BJ (cell line): ENCODE measurements at regions not wholly inside any gene's neighbourhood (a gene's known extent, or its start where the extent isn't known, plus 50 kb on each side); places are given as distances from the start of the nearest gene placed in this dataset.
"Not testable (repeated sequence)": the region's sequence is repeated elsewhere in the genome, so short reads cannot be mapped to it uniquely, and the experiment has no call there.

Experiments used
- CTCF ChIA-PET: fragments of 350-600 bp; formaldehyde crosslinking; extraction: SDS; loops from one replicate; lab custom pipeline; 2021; ENCODE audit warnings: antibody characterized with exemption, inconsistent platforms; lab: Yijun Ruan, JAX
- POLR2A ChIA-PET: fragments of 300-600 bp; sonication (Branson Sonifier 250); formaldehyde crosslinking; extraction: SDS; loops from one replicate; lab custom pipeline; 2021; ENCODE audit warnings: antibody characterized with exemption; lab: Charles Lee
- DNase-seq: peaks from one replicate; pipeline ENCODE4 v3.0.0-alpha.2; 2011; ENCODE audit warnings: low read depth
- H3K27me3 ChIP-seq: 2 replicates; pipeline ENCODE4 v1.6.0; 2011; ENCODE audit warnings: low read length; ENCODE audit not compliant: control insufficient read depth, insufficient read depth
- H3K36me3 ChIP-seq: 2 replicates; pipeline ENCODE4 v1.5.1; 2011; ENCODE audit warnings: low read length; ENCODE audit not compliant: control insufficient read depth, insufficient read depth
- H3K4me3 ChIP-seq: 2 replicates; pipeline ENCODE4 v1.5.1; 2011; ENCODE audit warnings: low read depth, mild to moderate bottlenecking, control low read depth, low read length
- TF ChIP-seq, protein P1 (sequence below): IDR thresholded peaks from 2 replicates; pipeline ENCODE4 v1.5.1; 2011; ENCODE audit warnings: low read depth, mild to moderate bottlenecking, control low read depth, inconsistent platforms, low read length, moderate library complexity; ENCODE audit not compliant: insufficient read depth

DNA sequence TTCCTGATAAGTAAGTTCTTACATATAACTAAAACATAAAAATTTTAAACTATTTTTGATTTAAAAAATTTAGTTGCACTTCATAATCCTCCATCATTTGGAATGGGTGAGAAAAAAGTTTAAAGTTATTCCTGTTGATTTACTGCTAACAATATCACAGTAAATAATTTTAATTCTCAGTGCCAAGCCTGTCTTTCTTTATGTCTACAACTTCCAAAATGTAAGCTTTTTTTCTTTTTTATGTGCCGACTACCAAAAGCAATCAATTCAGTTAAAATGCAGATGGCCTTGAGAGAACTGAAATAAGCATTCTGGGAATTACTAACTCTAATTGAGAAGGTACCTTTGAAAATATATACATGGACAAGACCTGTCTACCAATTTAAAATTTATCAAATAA, 1224.3 kb upstream of the B3GALT2 start:
- DNase-seq = no peak
- TF ChIP-seq, protein P1, sequence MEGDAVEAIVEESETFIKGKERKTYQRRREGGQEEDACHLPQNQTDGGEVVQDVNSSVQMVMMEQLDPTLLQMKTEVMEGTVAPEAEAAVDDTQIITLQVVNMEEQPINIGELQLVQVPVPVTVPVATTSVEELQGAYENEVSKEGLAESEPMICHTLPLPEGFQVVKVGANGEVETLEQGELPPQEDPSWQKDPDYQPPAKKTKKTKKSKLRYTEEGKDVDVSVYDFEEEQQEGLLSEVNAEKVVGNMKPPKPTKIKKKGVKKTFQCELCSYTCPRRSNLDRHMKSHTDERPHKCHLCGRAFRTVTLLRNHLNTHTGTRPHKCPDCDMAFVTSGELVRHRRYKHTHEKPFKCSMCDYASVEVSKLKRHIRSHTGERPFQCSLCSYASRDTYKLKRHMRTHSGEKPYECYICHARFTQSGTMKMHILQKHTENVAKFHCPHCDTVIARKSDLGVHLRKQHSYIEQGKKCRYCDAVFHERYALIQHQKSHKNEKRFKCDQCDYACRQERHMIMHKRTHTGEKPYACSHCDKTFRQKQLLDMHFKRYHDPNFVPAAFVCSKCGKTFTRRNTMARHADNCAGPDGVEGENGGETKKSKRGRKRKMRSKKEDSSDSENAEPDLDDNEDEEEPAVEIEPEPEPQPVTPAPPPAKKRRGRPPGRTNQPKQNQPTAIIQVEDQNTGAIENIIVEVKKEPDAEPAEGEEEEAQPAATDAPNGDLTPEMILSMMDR = no peak
- Histone ChIP-seq H3K4me3 (no peak overlapping the region), H3K27me3 (no peaks in the 10 kb centered on the region), H3K36me3 (no peaks in the 10 kb centered on the region)
- POLR2A ChIA-PET = no interaction called here
- CTCF ChIA-PET = interaction anchor here (1.3 kb wide), 1 partner anchor 11 kb away, joined by 3 read pairs; no protein-coding TSS in a partner anchor

DNA sequence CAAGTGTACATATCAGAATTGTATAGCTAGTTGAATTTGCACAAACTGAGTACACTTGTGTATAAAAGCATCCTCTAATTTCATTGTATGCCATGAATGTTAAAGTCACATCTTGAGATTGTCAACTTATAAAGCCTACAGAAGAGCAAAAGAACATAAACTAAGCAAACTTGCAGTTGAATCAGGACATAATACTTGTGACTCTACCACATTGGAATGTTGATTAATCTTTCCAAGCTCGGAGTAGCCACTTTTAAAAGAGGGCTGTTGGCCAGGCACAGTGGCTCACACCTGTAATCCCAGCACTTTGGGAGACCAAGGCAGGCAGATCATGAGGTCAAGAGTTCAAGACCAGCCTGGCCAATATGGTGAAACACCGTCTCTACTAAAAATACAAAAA, 1220.8 kb upstream of the B3GALT2 start:
- H3K36me3 ChIP-seq, CTCF ChIA-PET, POLR2A ChIA-PET, H3K4me3 ChIP-seq, H3K27me3 ChIP-seq: not testable (repeated sequence)
- DNase-seq = peak; percentile 16

DNA sequence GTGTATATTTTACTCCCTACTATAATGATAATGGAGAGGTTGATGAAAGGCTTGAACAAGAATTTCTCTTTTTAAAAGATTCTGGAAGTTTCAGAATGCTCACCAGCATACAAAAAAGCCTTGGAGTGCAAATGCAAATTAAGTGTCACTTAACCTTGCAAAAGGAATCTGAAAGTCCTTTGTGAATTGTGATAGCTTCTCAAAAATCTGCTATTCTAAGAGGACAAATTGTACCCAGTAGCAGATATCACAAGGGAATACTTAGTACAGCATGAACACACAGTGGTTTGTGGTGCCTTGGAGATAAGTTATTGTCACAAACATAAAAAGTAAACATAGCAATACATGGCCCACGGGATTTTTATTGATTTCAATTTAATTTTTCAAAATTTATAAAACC, 1208.3 kb upstream of the B3GALT2 start:
- no peak for DNase-seq

DNA sequence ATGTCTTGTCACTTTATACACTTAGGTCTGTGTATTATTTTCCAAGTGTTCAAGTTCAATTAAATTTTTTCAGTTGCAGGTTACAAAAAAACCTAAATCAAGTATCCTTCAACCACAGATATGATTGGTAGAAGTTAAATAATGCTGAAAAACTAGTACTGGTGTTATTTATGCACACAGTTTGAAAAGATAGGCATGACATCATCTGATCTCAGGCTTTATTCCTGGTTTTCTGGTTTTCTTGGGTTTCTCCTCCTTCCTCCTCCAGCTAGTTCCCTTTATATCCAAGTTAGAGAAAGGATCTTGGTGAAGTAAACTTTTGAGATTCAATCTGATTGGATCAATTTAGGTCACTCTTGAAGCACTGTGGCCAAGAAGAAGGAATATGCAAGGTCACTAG, 1201.1 kb upstream of the B3GALT2 start:
- CTCF ChIA-PET = interaction anchor here (1.2 to 1.3 kb wide), 2 partner anchors 17 to 21 kb away, joined by 3 read pairs; no protein-coding TSS in a partner anchor
- Histone ChIP-seq H3K27me3 (no peaks in the 10 kb centered on the region), H3K4me3 (no peak overlapping the region), H3K36me3 (no peaks in the 10 kb centered on the region)
- TF ChIP-seq, protein P1 = no peak
- POLR2A ChIA-PET = no interaction called here
- no peak for DNase-seq

More for the DNA sequence above, 1208.3 kb upstream of the B3GALT2 start:
- no peak overlapping the region for H3K4me3 ChIP-seq
- no peaks in the 10 kb centered on the region for H3K27me3 ChIP-seq
- ChIA-PET POLR2A (no interaction called here), CTCF (interaction anchor here (0.6 kb wide), 1 partner anchor 1273 kb away, joined by 3 read pairs; no protein-coding TSS in a partner anchor)
- TF ChIP-seq, protein P1 = no peak
- H3K36me3 ChIP-seq = no peaks in the 10 kb centered on the region

DNA sequence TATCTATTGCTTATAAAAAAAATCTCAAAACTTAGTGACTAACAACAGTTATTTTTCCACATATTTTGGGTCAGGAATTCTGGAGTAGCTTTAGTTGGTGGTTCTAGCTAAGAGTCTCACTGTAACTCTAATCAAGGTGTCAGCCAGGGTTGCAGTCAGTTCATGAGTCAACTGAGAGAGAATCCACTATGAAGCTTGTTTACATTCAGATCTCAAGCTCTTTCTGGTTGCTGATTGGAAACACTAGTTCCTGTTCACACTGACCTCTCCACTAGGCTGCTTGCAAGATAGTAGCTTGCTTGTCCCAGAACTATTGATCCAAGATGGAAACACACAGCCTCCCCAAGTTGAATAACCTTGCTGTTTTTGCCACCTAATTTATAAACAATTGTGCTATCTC, 1192.1 kb upstream of the B3GALT2 start:
- no peak for DNase-seq
- ChIA-PET CTCF (no interaction called here), POLR2A (interaction anchor here (0.6 kb wide), 2 partner anchors 1241 to 1381 kb away, joined by 3 read pairs; no protein-coding TSS in a partner anchor)
- Histone ChIP-seq H3K27me3 (no peaks in the 10 kb centered on the region), H3K36me3 (no peaks in the 10 kb centered on the region), H3K4me3 (no peak overlapping the region)
- TF ChIP-seq, protein P1 = no peak

DNA sequence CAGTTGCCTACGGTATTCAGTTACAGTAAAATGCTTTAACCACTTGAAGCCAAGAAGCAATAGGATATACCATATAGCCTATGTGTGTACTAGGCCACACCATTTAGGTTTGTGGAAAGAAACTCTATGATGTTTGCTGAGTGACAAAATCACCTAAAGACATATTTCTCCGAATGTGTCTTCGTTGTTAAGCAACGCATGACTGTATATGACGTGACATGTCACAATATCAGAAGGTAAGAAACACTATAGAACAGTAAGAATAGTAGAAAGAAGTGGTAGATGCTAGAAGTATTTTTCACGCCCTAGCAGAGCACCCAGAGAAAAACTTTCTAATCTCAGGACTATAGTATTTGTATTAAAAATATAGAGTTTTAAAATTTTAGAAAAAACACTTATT, 1188.2 kb upstream of the B3GALT2 start:
- DNase-seq = no peak
- ChIA-PET CTCF (no interaction called here), POLR2A (no interaction called here)
- Histone ChIP-seq H3K27me3 (no peaks in the 10 kb centered on the region), H3K4me3 (no peak overlapping the region), H3K36me3 (no peaks in the 10 kb centered on the region)
- TF ChIP-seq, protein P1 = no peak
